WTC11 (cell line): ENCODE measurements at regions not wholly inside any gene's neighbourhood (a gene's known extent, or its start where the extent isn't known, plus 50 kb on each side); places are given as distances from the start of the nearest gene placed in this dataset.

ENCODE experiments used
- ATAC-seq: fragments of 200-7000 bp; cut with Tn5 transposase; 2 replicates; pipeline ENCODE4 v1.10.0; 2021; ENCODE audit warnings: mild to moderate bottlenecking, moderate library complexity
- CTCF ChIA-PET: fragments of 300-600 bp; sonication (Branson Sonifier 250); formaldehyde crosslinking; loops from one replicate; lab custom pipeline; 2021; ENCODE audit warnings: antibody characterized with exemption; lab: Charles Lee
- POLR2A ChIA-PET: fragments of 350-600 bp; sonication (Branson Sonifier 250); formaldehyde crosslinking; loops from one replicate; lab custom pipeline; 2021; ENCODE audit warnings: antibody characterized with exemption; lab: Charles Lee
- DNase-seq: peaks from one replicate; pipeline ENCODE4 v3.0.0; 2021; ENCODE audit warnings: low spot score
- H3K27ac Mint-ChIP-seq: 2 replicates; pipeline ENCODE4 v1.8.0; 2021; ENCODE audit warnings: mixed read lengths
- H3K27me3 Mint-ChIP-seq: 2 replicates; pipeline ENCODE4 v1.8.0; 2021; ENCODE audit warnings: low read depth, mild to moderate bottlenecking, moderate library complexity, mixed read lengths
- H3K36me3 Mint-ChIP-seq: 2 replicates; pipeline ENCODE4 v1.8.0; 2021; ENCODE audit warnings: mixed read lengths
- H3K4me1 Mint-ChIP-seq: 2 replicates; pipeline ENCODE4 v1.8.0; 2022; ENCODE audit warnings: mixed read lengths
- H3K4me3 Mint-ChIP-seq: 2 replicates; pipeline ENCODE4 v1.8.0; 2021; ENCODE audit warnings: mild to moderate bottlenecking, moderate library complexity, mixed read lengths
- H3K9me3 Mint-ChIP-seq: 2 replicates; pipeline ENCODE4 v1.8.0; 2021; ENCODE audit warnings: mixed read lengths
- ATF6 ChIP-seq: sonication (generic); formaldehyde crosslinking; IDR thresholded peaks from 2 replicates; pipeline ENCODE4 v1.8.1; 2023; ENCODE audit warnings: mild to moderate bottlenecking, missing genetic modification reagents
- FOXK1 ChIP-seq: sonication (generic); formaldehyde crosslinking; IDR thresholded peaks from 2 replicates; pipeline ENCODE4 v1.8.0; 2022; ENCODE audit warnings: mild to moderate bottlenecking, moderate library complexity, missing genetic modification reagents
- FOXP1 ChIP-seq: sonication (generic); formaldehyde crosslinking; IDR thresholded peaks from 2 replicates; pipeline ENCODE4 v1.8.0; 2022; ENCODE audit warnings: missing genetic modification reagents, mild to moderate bottlenecking, moderate library complexity, borderline replicate concordance
- KAT7 ChIP-seq: sonication (generic); formaldehyde crosslinking; IDR thresholded peaks from 2 replicates; pipeline ENCODE4 v1.8.1; 2023; ENCODE audit warnings: missing genetic modification reagents, mild to moderate bottlenecking, borderline replicate concordance
- NR3C1 ChIP-seq: sonication (generic); formaldehyde crosslinking; conservative IDR thresholded peaks from 2 replicates; pipeline ENCODE4 v1.8.1; 2023; ENCODE audit warnings: low read depth, mild to moderate bottlenecking, missing genetic modification reagents
- TEAD1 ChIP-seq: sonication (generic); formaldehyde crosslinking; IDR thresholded peaks from 2 replicates; pipeline ENCODE4 v1.8.0; 2022; ENCODE audit warnings: mild to moderate bottlenecking, missing genetic modification reagents
- ZNF396 ChIP-seq: fragments of 250-450 bp; sonication (Bioruptor Pico); IDR thresholded peaks from 2 replicates; pipeline ENCODE4 v1.8.0; 2021; ENCODE audit warnings: mild to moderate bottlenecking, moderate library complexity, borderline replicate concordance
- TF ChIP-seq, protein P1 (sequence below): fragments of 250-450 bp; sonication (Bioruptor Pico); IDR thresholded peaks from 2 replicates; pipeline ENCODE4 v1.8.0; 2021; ENCODE audit warnings: mild to moderate bottlenecking
- TF ChIP-seq, protein P2 (sequence below): fragments of 250-450 bp; sonication (Bioruptor Pico); IDR thresholded peaks from 2 replicates; pipeline ENCODE4 v1.9.0; 2021; ENCODE audit warnings: mild to moderate bottlenecking
- TF ChIP-seq, protein P3 (sequence below): sonication (generic); formaldehyde crosslinking; IDR thresholded peaks from 2 replicates; pipeline ENCODE4 v1.8.1; 2022; ENCODE audit warnings: missing genetic modification reagents, borderline replicate concordance
- TF ChIP-seq, protein P4 (sequence below): sonication (generic); formaldehyde crosslinking; IDR thresholded peaks from 2 replicates; pipeline ENCODE4 v1.8.1; 2023; ENCODE audit warnings: mild to moderate bottlenecking, moderate library complexity, missing genetic modification reagents
- TF ChIP-seq, protein P5 (sequence below): sonication (generic); formaldehyde crosslinking; conservative IDR thresholded peaks from 2 replicates; pipeline ENCODE4 v1.8.1; 2023; ENCODE audit warnings: mild to moderate bottlenecking, low read depth, missing genetic modification reagents, moderate library complexity

DNA sequence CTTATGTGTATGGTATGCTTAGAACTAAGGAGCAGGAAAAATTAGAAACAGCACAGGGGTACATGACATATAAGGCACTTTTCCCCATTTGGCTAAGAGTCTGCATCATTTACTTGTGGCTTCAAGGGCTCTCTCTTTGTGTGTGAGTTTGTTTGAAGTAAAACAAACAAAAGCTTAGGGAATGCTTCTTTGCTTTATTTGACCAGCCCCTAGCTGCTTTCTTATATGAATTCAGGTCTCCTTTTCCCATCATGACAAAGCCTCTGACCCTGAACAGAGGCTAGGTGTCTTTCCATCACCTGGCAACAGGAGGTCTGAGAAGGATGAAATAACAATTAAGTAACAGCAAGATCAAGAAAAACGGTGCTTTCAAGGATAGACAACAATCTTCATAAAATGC is 643.8 kb upstream of the ADGRL2 start (continued):
- TF ChIP-seq, protein P1, sequence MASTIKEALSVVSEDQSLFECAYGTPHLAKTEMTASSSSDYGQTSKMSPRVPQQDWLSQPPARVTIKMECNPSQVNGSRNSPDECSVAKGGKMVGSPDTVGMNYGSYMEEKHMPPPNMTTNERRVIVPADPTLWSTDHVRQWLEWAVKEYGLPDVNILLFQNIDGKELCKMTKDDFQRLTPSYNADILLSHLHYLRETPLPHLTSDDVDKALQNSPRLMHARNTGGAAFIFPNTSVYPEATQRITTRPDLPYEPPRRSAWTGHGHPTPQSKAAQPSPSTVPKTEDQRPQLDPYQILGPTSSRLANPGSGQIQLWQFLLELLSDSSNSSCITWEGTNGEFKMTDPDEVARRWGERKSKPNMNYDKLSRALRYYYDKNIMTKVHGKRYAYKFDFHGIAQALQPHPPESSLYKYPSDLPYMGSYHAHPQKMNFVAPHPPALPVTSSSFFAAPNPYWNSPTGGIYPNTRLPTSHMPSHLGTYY (CRISPR knock-in tag), result no peak
- TF ChIP-seq ATF6 (CRISPR knock-in tag) (no peak), FOXK1 (CRISPR knock-in tag) (no peak), NR3C1 (no peak)

GRCh38 chr1:81155131-81155530 is 645.6 kb upstream of the ADGRL2 start:
- Mint-ChIP-seq H3K9me3 (no peaks in the 10 kb centered on the region; the same call in 1 of the 2 replicates), H3K27me3 (no peaks in the 10 kb centered on the region), H3K4me1 (peaks cover 27% of the 10 kb centered on the region), H3K27ac (no peak overlapping the region), H3K4me3 (no peak overlapping the region), H3K36me3 (no peaks in the 10 kb centered on the region)
- ChIA-PET POLR2A (no interaction called here), CTCF (no interaction called here)
- no peak for ATAC-seq
- no peak for TF ChIP-seq TEAD1 (CRISPR knock-in tag)
- no peak for TF ChIP-seq KAT7 (CRISPR knock-in tag)
- TF ChIP-seq, protein P2, sequence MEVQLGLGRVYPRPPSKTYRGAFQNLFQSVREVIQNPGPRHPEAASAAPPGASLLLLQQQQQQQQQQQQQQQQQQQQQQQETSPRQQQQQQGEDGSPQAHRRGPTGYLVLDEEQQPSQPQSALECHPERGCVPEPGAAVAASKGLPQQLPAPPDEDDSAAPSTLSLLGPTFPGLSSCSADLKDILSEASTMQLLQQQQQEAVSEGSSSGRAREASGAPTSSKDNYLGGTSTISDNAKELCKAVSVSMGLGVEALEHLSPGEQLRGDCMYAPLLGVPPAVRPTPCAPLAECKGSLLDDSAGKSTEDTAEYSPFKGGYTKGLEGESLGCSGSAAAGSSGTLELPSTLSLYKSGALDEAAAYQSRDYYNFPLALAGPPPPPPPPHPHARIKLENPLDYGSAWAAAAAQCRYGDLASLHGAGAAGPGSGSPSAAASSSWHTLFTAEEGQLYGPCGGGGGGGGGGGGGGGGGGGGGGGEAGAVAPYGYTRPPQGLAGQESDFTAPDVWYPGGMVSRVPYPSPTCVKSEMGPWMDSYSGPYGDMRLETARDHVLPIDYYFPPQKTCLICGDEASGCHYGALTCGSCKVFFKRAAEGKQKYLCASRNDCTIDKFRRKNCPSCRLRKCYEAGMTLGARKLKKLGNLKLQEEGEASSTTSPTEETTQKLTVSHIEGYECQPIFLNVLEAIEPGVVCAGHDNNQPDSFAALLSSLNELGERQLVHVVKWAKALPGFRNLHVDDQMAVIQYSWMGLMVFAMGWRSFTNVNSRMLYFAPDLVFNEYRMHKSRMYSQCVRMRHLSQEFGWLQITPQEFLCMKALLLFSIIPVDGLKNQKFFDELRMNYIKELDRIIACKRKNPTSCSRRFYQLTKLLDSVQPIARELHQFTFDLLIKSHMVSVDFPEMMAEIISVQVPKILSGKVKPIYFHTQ (CRISPR knock-in tag), result no peak
- TF ChIP-seq FOXK1 (CRISPR knock-in tag), result no peak
- no peak for TF ChIP-seq ZNF396 (CRISPR knock-in tag)
- TF ChIP-seq, protein P3, sequence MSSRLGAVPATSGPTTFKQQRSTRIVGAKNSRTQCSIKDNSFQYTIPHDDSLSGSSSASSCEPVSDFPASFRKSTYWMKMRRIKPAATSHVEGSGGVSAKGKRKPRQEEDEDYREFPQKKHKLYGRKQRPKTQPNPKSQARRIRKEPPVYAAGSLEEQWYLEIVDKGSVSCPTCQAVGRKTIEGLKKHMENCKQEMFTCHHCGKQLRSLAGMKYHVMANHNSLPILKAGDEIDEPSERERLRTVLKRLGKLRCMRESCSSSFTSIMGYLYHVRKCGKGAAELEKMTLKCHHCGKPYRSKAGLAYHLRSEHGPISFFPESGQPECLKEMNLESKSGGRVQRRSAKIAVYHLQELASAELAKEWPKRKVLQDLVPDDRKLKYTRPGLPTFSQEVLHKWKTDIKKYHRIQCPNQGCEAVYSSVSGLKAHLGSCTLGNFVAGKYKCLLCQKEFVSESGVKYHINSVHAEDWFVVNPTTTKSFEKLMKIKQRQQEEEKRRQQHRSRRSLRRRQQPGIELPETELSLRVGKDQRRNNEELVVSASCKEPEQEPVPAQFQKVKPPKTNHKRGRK (CRISPR knock-in tag), result no peak
- TF ChIP-seq, protein P4, sequence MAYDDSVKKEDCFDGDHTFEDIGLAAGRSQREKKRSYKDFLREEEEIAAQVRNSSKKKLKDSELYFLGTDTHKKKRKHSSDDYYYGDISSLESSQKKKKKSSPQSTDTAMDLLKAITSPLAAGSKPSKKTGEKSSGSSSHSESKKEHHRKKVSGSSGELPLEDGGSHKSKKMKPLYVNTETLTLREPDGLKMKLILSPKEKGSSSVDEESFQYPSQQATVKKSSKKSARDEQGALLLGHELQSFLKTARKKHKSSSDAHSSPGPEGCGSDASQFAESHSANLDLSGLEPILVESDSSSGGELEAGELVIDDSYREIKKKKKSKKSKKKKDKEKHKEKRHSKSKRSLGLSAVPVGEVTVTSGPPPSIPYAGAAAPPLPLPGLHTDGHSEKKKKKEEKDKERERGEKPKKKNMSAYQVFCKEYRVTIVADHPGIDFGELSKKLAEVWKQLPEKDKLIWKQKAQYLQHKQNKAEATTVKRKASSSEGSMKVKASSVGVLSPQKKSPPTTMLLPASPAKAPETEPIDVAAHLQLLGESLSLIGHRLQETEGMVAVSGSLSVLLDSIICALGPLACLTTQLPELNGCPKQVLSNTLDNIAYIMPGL, result no peak
- no peak for TF ChIP-seq NR3C1
- no peak for TF ChIP-seq FOXP1
- TF ChIP-seq, protein P5, sequence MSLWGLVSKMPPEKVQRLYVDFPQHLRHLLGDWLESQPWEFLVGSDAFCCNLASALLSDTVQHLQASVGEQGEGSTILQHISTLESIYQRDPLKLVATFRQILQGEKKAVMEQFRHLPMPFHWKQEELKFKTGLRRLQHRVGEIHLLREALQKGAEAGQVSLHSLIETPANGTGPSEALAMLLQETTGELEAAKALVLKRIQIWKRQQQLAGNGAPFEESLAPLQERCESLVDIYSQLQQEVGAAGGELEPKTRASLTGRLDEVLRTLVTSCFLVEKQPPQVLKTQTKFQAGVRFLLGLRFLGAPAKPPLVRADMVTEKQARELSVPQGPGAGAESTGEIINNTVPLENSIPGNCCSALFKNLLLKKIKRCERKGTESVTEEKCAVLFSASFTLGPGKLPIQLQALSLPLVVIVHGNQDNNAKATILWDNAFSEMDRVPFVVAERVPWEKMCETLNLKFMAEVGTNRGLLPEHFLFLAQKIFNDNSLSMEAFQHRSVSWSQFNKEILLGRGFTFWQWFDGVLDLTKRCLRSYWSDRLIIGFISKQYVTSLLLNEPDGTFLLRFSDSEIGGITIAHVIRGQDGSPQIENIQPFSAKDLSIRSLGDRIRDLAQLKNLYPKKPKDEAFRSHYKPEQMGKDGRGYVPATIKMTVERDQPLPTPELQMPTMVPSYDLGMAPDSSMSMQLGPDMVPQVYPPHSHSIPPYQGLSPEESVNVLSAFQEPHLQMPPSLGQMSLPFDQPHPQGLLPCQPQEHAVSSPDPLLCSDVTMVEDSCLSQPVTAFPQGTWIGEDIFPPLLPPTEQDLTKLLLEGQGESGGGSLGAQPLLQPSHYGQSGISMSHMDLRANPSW (CRISPR knock-in tag), result no peak
- DNase-seq, result no peak
